Effector memory CD4-positive, alpha-beta T cell (primary cell): ENCODE measurements at regions not wholly inside any gene's neighbourhood (a gene's known extent, or its start where the extent isn't known, plus 50 kb on each side); places are given as distances from the start of the nearest gene placed in this dataset.

Experiments
- DNase-seq, 3 donors: peaks; one replicate each; pipeline ENCODE4 v3.0.0-alpha.2; 2020
- H3K27ac ChIP-seq: 2 replicates; pipeline ENCODE4 v1.7.0; 2013; ENCODE audit warnings: mild to moderate bottlenecking, low read length, moderate library complexity; ENCODE audit not compliant: insufficient read depth, poor library complexity, severe bottlenecking
- H3K27me3 ChIP-seq: replicated peaks from 2 replicates; pipeline ENCODE4 v1.7.0; 2013; ENCODE audit warnings: mild to moderate bottlenecking, low read length; ENCODE audit not compliant: insufficient read depth, control insufficient read depth, poor library complexity, severe bottlenecking
- H3K36me3 ChIP-seq: 2 replicates; pipeline ENCODE4 v1.7.0; 2013; ENCODE audit warnings: mild to moderate bottlenecking, low read length, moderate library complexity; ENCODE audit not compliant: control insufficient read depth, insufficient read depth
- H3K4me1 ChIP-seq: 2 replicates; pipeline ENCODE4 v1.7.0; 2013; ENCODE audit warnings: low read length, mild to moderate bottlenecking; ENCODE audit not compliant: control insufficient read depth, insufficient read depth, poor library complexity, severe bottlenecking
- H3K4me3 ChIP-seq: 2 replicates; pipeline ENCODE4 v1.7.0; 2013; ENCODE audit warnings: low read length, low read depth, mild to moderate bottlenecking; ENCODE audit not compliant: insufficient read depth, poor library complexity, severe bottlenecking
- H3K9me3 ChIP-seq: 2 replicates; pipeline ENCODE4 v1.7.0; 2013; ENCODE audit warnings: mild to moderate bottlenecking, low read length, moderate library complexity; ENCODE audit not compliant: control insufficient read depth

GRCh38 chr9:87214991-87215390 is 267.7 kb upstream of the GAS1 start:
- Histone ChIP-seq H3K9me3 (no peaks in the 10 kb centered on the region), H3K27me3 (no peaks in the 10 kb centered on the region), H3K27ac (no peak overlapping the region), H3K36me3 (no peaks in the 10 kb centered on the region), H3K4me1 (no peaks in the 10 kb centered on the region), H3K4me3 (no peak overlapping the region)
- no peak for DNase-seq

GRCh38 chr9:87216036-87216435 is 268.7 kb upstream of the GAS1 start:
- Histone ChIP-seq H3K27me3 (no peaks in the 10 kb centered on the region), H3K9me3 (no peaks in the 10 kb centered on the region), H3K27ac (no peak overlapping the region), H3K4me1 (no peaks in the 10 kb centered on the region), H3K4me3 (no peak overlapping the region), H3K36me3 (no peaks in the 10 kb centered on the region)
- DNase-seq = no peak

GRCh38 chr9:87216897-87217455 is 269.7 kb upstream of the GAS1 start:
- no peaks in the 10 kb centered on the region for H3K9me3 ChIP-seq
- no peak for DNase-seq
- H3K36me3 ChIP-seq = no peaks in the 10 kb centered on the region
- H3K4me1 ChIP-seq = no peaks in the 10 kb centered on the region
- no peaks in the 10 kb centered on the region for H3K27me3 ChIP-seq
- no peak overlapping the region for H3K4me3 ChIP-seq
- H3K27ac ChIP-seq = no peak overlapping the region

GRCh38 chr9:87223392-87224246 is 274.0 kb upstream of the DAPK1 start:
- no peaks in the 10 kb centered on the region for H3K9me3 ChIP-seq
- no peaks in the 10 kb centered on the region for H3K27me3 ChIP-seq
- H3K27ac ChIP-seq = no peak overlapping the region
- no peak overlapping the region for H3K4me3 ChIP-seq
- DNase-seq = no peak
- no peaks in the 10 kb centered on the region for H3K36me3 ChIP-seq
- no peaks in the 10 kb centered on the region for H3K4me1 ChIP-seq

- Histone ChIP-seq H3K36me3 (no peaks in the 10 kb centered on the region), H3K27ac (no peak overlapping the region), H3K4me1 (no peaks in the 10 kb centered on the region), H3K4me3 (no peak overlapping the region), H3K9me3 (no peaks in the 10 kb centered on the region), H3K27me3 (no peaks in the 10 kb centered on the region)
- DNase-seq = no peak
Measured at GRCh38 chr9:87226896-87227295, 270.8 kb upstream of the DAPK1 start.

- Histone ChIP-seq H3K36me3 (no peaks in the 10 kb centered on the region), H3K4me1 (no peaks in the 10 kb centered on the region), H3K27me3 (no peaks in the 10 kb centered on the region), H3K27ac (no peak overlapping the region), H3K9me3 (no peaks in the 10 kb centered on the region), H3K4me3 (no peak overlapping the region)
- no peak for DNase-seq
Measured at GRCh38 chr9:87227456-87227855, 270.2 kb upstream of the DAPK1 start.

GRCh38 chr9:87229108-87229507 is 268.6 kb upstream of the DAPK1 start:
- no peaks in the 10 kb centered on the region for H3K9me3 ChIP-seq
- H3K4me3 ChIP-seq = no peak overlapping the region
- no peak for DNase-seq
- H3K4me1 ChIP-seq = no peaks in the 10 kb centered on the region
- H3K36me3 ChIP-seq = no peaks in the 10 kb centered on the region
- no peaks in the 10 kb centered on the region for H3K27me3 ChIP-seq
- no peak overlapping the region for H3K27ac ChIP-seq

- no peaks in the 10 kb centered on the region for H3K27me3 ChIP-seq
- DNase-seq = no peak
- no peaks in the 10 kb centered on the region for H3K36me3 ChIP-seq
- H3K27ac ChIP-seq = no peak overlapping the region
- H3K9me3 ChIP-seq = no peaks in the 10 kb centered on the region
- no peak overlapping the region for H3K4me3 ChIP-seq
- no peaks in the 10 kb centered on the region for H3K4me1 ChIP-seq
Measured at GRCh38 chr9:87233431-87233830, 264.2 kb upstream of the DAPK1 start.

GRCh38 chr9:87233899-87234455 is 263.7 kb upstream of the DAPK1 start:
- no peak overlapping the region for H3K4me3 ChIP-seq
- no peaks in the 10 kb centered on the region for H3K27me3 ChIP-seq
- DNase-seq = no peak

GRCh38 chr9:87234854-87235253 is 262.8 kb upstream of the DAPK1 start:
- Histone ChIP-seq H3K4me1 (no peaks in the 10 kb centered on the region), H3K4me3 (no peak overlapping the region), H3K9me3 (no peaks in the 10 kb centered on the region), H3K27me3 (no peaks in the 10 kb centered on the region), H3K36me3 (no peaks in the 10 kb centered on the region), H3K27ac (no peak overlapping the region)
- DNase-seq = no peak

More at GRCh38 chr9:87233899-87234455, 263.7 kb upstream of the DAPK1 start:
- no peaks in the 10 kb centered on the region for H3K4me1 ChIP-seq
- H3K36me3 ChIP-seq = no peaks in the 10 kb centered on the region
- H3K9me3 ChIP-seq = no peaks in the 10 kb centered on the region
- H3K27ac ChIP-seq = no peak overlapping the region
